Natural killer cell (primary cell): ENCODE measurements at regions not wholly inside any gene's neighbourhood (a gene's known extent, or its start where the extent isn't known, plus 50 kb on each side); places are given as distances from the start of the nearest gene placed in this dataset.

ENCODE experiments used
- ATAC-seq, 3 donors: fragments of 150-1000 bp in 2 of 3; fragments of 200-7000 bp in 1 of 3; cut with Tn5 transposase; 1 replicate in 1 of 3; 2 replicates in 2 of 3; pipeline ENCODE4 v1.10.0; 2021; ENCODE audit warnings: mild to moderate bottlenecking in 2 of 3, moderate library complexity in 2 of 3
- DNase-seq, 2 donors: peaks; one replicate each; pipeline versions ENCODE4 v3.0.0 to v3.0.0-alpha.2; 2013 to 2021; ENCODE audit warnings: mixed read lengths in 1 of 2
- H3K27ac ChIP-seq: one replicate; pipeline ENCODE4 v1.5.1; 2013; ENCODE audit warnings: mild to moderate bottlenecking, low read length
- H3K27me3 ChIP-seq: one replicate; pipeline ENCODE4 v1.6.1; 2013; ENCODE audit warnings: low read length; ENCODE audit not compliant: control insufficient read depth, insufficient read depth
- H3K36me3 ChIP-seq: one replicate; pipeline ENCODE4 v1.6.1; 2013; ENCODE audit warnings: low read length; ENCODE audit not compliant: control insufficient read depth, insufficient read depth
- H3K4me1 ChIP-seq: one replicate; pipeline ENCODE4 v1.6.1; 2013; ENCODE audit warnings: low read length; ENCODE audit not compliant: control insufficient read depth, insufficient read depth
- H3K4me3 ChIP-seq: one replicate; pipeline ENCODE4 v1.5.1; 2013; ENCODE audit warnings: low read length
- H3K9me3 ChIP-seq: one replicate; pipeline ENCODE4 v1.6.1; 2013; ENCODE audit warnings: low read length; ENCODE audit not compliant: control insufficient read depth, insufficient read depth
- H3K27ac Mint-ChIP-seq, 2 donors: one replicate each; pipeline ENCODE4 v1.8.0; 2022; ENCODE audit warnings: mild to moderate bottlenecking in 2 of 2, mixed read lengths in 2 of 2, moderate library complexity in 1 of 2
- H3K27me3 Mint-ChIP-seq, 2 donors: one replicate each; pipeline ENCODE4 v1.8.0; 2022; ENCODE audit warnings: low read depth in 2 of 2, mixed read lengths in 2 of 2
- H3K36me3 Mint-ChIP-seq: one replicate; pipeline ENCODE4 v1.8.0; 2022; ENCODE audit warnings: mixed read lengths
- H3K4me1 Mint-ChIP-seq, 2 donors: one replicate each; pipeline ENCODE4 v1.8.0; 2022; ENCODE audit warnings: mixed read lengths in 2 of 2
- H3K4me3 Mint-ChIP-seq: one replicate; pipeline ENCODE4 v1.8.0; 2022; ENCODE audit warnings: mild to moderate bottlenecking, moderate library complexity, mixed read lengths
- H3K9me3 Mint-ChIP-seq, 2 donors: one replicate each; pipeline ENCODE4 v1.8.0; 2022; ENCODE audit warnings: mixed read lengths in 2 of 2
- CTCF ChIP-seq: fragments of 200-600 bp; IDR thresholded peaks from one replicate; pipeline ENCODE4 v1.8.0; 2022; ENCODE audit warnings: antibody characterized with exemption
- WGBS: methylation state at CpG from one replicate; pipeline ENCODE4 v1.1.7; 2013; ENCODE audit warnings: missing lambda C conversion rate; ENCODE audit not compliant: insufficient coverage; 5-methylcytosine and 5-hydroxymethylcytosine counted together
- intact Hi-C: fragments of 100-400 bp; cut with micrococcal nuclease; formaldehyde crosslinking; loops from one replicate; pipeline ENCODE4 v1.14.2; 2022

GRCh38 chr4:38537666-38538065 lies 126.3 kb upstream of the KLF3 start:
- DNase-seq (no peak), ATAC-seq (no peak)
- Mint-ChIP-seq H3K4me3 (no peak overlapping the region), H3K27me3 (peaks cover 6% of the 10 kb centered on the region in 2 donors), H3K27ac (no peak overlapping the region), H3K36me3 (no peaks in the 10 kb centered on the region), H3K9me3 (no peaks in the 10 kb centered on the region), H3K4me1 (peaks cover 0 to 7% of the 10 kb centered on the region in 2 donors)
- no peaks in the 10 kb centered on the region for H3K9me3 ChIP-seq
- no peaks in the 10 kb centered on the region for H3K4me1 ChIP-seq
- H3K4me3 ChIP-seq: no peak overlapping the region
- intact Hi-C loops: no loop called here
- 80% methylated on average over 1 of the region's 1 CpG for WGBS
- H3K27ac ChIP-seq: no peak overlapping the region
- TF ChIP-seq CTCF: no peak
- no peaks in the 10 kb centered on the region for H3K27me3 ChIP-seq
- no peaks in the 10 kb centered on the region for H3K36me3 ChIP-seq

- WGBS: 93% methylated on average over 2 of the region's 2 CpGs
Measured at GRCh38 chr4:38538517-38538916, 125.5 kb upstream of the KLF3 start.

GRCh38 chr4:38539501-38539900 lies 124.5 kb upstream of the KLF3 start:
- no peaks in the 10 kb centered on the region for H3K9me3 Mint-ChIP-seq

More at GRCh38 chr4:38538517-38538916, 125.5 kb upstream of the KLF3 start:
- Mint-ChIP-seq H3K9me3 (no peaks in the 10 kb centered on the region), H3K4me1 (peaks cover 0 to 7% of the 10 kb centered on the region in 2 donors), H3K36me3 (no peaks in the 10 kb centered on the region), H3K27me3 (peaks cover 0 to 3% of the 10 kb centered on the region in 2 donors), H3K27ac (no peak overlapping the region), H3K4me3 (no peak overlapping the region)
- DNase-seq (no peak), ATAC-seq (no peak)
- TF ChIP-seq CTCF: no peak
- Histone ChIP-seq H3K4me3 (no peak overlapping the region), H3K27ac (no peak overlapping the region), H3K36me3 (no peaks in the 10 kb centered on the region), H3K4me1 (no peaks in the 10 kb centered on the region), H3K27me3 (no peaks in the 10 kb centered on the region), H3K9me3 (no peaks in the 10 kb centered on the region)
- intact Hi-C loops: no loop called here

More at GRCh38 chr4:38539501-38539900, 124.5 kb upstream of the KLF3 start:
- Histone ChIP-seq H3K4me3 (no peak overlapping the region), H3K4me1 (no peaks in the 10 kb centered on the region), H3K27me3 (no peaks in the 10 kb centered on the region), H3K9me3 (no peaks in the 10 kb centered on the region), H3K36me3 (no peaks in the 10 kb centered on the region), H3K27ac (no peak overlapping the region)
- H3K27ac Mint-ChIP-seq: no peak overlapping the region
- H3K4me3 Mint-ChIP-seq: no peak overlapping the region
- peaks cover 0 to 7% of the 10 kb centered on the region in 2 donors for H3K4me1 Mint-ChIP-seq
- H3K27me3 Mint-ChIP-seq: peaks cover 0 to 3% of the 10 kb centered on the region in 2 donors
- ATAC-seq: no peak
- DNase-seq: no peak
- no peak for TF ChIP-seq CTCF
- intact Hi-C loops: no loop called here
- WGBS: 97% methylated on average over 4 of the region's 4 CpGs
- H3K36me3 Mint-ChIP-seq: no peaks in the 10 kb centered on the region
